ENCODE measurements at regions not wholly inside any gene's neighbourhood (a gene's known extent, or its start where the extent isn't known, plus 50 kb on each side); places are given as distances from the start of the nearest gene placed in this dataset.
A peak's percentile ranks its signal among the peaks of the same experiment; 100 is the strongest.

DNA sequence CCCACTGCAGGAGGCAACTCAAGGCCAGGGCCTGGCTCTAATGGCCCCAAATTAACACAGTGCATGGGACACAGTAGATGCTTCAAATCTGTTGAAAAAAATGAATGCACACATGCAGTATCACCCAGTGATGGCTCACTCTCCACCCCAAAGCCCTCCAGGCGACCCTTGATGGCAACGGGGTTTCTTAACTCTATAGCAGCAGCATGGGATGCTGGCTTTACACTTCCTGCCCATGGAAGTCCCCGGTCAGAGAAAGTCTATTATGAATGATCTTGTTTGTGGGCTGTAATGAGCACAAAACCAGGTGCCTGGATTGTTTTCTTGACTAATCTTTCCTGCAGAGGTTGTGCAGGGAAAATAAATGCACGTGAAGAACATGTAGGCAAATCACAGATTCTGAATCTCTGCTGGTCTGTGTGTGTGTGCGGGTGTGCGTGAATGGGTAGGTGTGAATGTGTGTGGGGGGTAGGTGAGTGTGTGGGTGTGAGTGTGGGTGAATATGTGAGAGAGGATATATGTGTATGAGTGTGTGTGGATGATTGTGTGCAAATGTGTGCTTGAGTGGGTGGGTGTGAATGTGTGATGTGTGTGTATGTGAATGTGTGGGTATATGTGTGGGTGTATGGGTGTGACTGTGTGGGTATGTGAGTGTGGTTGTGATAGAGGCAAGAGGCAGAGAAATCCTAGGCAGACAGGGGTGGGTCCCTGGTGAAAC, 60.1 kb upstream of the MLN start:
- DNase-seq (ENCODE audit: low read depth), result no peak

DNA sequence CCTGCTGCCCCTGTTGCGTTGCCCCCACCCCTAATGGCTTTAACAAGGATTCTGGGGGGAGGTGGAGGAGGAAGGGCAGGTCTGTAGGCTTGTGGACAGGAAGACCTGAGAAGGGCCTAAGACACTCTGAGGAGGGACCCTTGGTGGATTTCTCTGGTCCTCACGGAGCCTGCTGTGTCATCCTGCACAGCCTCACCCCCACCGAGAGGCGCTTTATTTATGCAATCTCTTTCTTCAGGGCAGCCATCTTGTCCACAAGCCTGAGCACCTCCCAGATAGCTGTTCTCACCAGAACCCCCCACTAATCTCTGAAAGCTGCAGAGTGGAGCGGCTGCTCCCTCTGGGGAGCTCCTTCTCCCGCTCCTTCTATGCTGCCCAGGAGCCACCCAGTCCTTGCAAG, 59.3 kb upstream of the MLN start:
- no peak for DNase-seq (ENCODE audit: low read depth)

DNA sequence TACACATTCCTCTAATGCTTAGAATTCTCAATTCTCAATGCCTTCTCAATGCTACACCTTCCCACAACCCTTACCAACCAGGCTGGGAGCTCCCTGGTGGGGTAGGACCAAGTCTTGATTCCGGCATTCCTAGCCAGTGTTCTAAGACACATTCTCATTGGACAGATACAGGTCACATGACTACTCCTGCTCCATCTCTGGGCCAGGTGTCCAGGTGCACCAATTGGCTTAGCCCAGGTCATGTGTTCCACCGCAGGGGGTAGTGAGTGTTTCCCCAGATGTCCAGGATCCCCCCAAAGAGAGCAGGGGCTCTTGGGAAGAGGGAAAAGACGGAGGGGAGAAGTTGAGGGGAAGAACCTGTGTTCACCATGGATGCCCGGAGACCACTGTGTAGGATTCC, 58.7 kb upstream of the MLN start:
- DNase-seq (ENCODE audit: low read depth), result no peak

DNA sequence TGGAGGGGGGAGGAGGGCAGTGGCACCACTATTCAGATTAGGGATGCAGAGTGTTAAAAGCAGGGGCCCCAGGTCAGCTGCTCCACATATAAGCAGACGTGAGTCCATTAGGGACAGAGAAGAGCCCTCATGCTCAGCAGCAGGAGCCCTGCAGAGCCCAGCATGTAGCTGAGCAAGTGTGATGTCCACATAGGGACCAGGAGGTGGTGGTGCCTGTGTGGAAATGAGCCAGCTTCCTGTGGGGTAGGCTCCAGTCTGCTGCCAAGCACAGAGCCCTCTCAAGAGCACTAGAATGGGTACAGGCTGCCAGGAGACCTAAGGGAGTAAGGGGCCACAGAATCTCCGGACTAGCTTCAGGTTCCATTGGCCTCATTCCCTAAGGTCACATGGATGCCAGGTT, 57.9 kb upstream of the MLN start:
- DNase-seq (ENCODE audit: low read depth), result no peak

DNA sequence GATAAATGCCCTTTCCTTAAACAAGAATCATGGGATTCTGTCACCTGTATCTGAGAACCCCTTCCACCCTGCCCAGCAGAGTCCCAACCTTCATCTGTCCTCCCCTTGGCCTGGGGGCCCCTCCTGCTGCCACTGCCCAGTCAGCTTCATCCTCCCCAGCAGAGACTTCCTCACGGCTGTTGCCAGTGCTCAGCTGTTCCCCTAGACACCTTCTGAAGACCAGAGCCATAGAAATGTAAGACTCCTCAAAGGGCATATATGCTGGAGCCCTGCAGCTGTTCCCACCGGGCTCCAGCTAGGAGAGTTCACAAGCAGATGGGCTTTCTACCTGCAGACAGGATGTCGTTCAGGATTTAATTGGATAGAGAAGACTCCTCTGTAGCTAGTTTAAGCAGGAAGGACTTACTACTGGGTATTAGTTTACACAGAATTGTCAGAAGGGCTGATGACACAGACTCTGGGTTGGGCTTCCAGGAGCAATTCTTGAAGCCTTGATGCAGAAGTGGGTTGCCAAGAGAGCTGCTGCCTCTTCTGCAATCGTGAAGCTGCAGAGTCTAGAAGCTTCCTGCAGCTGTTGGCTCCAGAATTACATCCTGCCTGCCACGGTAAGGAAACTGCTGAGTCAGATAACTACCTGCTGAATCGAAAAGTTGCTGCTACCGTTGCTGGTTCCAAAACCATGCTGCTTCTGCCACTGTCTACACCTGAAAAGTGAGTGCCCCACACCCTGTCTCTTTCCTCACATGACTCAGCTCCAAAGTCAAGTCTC, 57.1 kb upstream of the MLN start:
- DNase-seq (ENCODE audit: low read depth), result no peak

DNA sequence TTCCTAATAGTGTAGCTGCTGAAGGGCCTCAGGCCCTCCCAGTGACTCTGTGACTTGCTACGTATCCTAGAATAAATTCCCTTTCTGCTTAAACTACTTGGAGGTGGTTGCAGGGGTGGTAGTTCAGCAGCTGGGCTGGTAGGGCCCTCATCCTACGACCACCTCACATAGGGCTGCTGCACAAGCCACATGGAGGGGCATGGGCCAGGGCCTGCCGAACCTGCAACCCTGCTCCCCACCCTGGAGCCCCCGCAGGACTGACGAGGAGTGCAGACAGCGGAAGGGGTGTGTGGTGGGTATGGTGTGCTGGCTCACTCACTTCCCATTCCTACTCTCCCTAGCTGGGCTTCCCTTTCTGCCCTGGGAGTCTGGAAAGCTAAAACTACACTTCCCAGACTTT, 56.2 kb upstream of the MLN start:
- DNase-seq (ENCODE audit: low read depth), result no peak

DNA sequence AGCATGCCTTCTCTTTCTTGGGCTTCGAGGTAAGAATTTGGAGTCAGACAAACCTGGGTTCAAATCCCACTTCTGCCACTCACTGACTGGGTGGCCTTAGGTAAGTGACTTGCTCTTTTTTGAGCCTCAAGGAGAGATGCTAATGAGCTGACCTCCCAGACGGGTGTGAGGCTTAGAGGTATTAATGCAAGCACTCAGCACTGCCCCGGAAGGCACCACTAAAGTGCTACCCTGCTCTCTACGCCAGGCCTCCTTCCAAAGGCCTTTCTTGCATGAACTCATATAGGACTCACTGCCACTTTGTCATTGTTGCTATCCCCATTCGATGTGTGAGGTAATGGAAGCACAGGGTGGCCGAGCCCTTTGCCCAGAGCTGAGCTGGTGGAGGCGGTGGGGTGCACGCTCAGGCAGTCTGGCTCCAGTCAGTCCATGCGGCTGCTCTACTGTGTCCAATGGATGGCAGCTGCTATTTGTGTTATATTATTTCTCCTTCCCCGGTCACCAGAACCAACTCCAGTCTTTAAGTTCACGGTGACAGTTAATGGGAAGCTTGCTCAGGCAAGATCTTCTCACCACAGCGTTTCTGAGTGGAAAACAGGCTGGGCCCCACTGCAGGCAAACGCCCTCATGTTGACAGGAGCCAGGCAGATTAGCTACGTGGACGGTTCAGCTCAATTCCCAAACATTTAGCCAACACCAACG, 55.2 kb upstream of the MLN start:
- no peak for DNase-seq (ENCODE audit: low read depth)

DNA sequence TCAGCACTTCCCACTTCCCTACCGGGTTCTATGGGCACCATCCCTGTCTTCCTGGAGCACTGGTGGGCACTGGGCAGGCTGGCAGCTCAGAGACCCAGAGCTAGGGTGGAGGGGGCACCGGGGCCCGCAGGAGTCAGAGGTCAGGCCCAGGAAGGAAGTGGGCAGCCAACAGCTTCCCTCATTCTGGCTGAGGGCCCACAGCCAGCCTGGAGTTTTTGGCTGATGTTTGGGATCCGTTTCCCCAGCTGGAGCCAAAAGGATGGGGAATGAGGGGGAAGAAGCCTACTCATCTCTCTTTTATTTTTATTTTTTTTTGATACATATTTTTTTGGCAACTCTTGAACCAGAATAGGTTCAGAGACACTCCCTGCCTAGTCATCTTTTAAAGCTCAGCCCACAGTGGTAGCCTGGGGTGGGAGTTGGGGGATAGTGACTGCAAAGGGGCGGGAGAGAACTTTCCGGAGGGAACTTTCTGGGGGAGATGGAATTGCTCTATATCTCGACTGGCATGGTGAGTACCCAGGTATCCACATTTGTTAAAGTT, 54.2 kb upstream of the MLN start:
- DNase-seq (ENCODE audit: low read depth), result no peak

DNA sequence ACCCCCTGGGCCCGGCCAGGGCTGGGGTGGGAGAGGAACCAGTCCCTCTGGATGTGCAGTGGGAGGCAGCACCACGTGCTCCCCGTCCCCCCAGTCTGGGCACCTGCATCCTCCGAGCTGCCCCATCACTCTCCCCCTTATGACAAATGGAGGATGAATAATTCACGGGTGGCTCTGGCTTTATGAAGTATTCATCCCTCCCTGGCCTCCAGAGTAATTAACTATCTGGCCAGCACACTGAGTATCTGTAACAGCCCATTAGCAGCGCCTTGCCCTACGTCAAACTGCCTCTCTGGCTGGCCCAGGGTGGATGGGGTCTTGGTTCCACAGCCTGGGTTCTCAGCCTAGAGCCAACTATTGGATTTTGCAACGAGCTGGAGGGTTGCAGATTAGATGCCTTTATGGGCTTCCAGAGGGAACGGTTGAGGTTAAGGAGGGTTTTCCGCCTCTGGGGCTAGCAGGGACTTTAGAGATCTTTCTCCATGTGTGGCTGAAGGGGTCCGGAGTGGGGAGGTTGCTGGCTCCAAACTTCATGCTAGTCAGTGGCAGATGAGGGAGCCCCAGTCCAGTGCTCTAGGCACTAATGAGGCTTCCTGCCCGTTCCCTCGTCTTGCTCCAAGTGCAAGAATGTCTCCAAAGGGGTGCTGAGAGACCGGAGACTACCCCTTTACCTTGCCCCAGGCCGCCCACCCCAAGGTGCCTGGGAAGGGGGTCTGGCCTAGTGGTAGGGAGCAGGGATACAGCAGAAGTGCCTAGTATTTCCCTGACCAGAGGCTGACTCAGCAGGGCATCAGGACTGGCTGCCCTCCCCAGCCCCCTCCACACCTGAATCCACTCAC, 53.5 kb upstream of the MLN start:
- DNase-seq (ENCODE audit: low read depth), result no peak

DNA sequence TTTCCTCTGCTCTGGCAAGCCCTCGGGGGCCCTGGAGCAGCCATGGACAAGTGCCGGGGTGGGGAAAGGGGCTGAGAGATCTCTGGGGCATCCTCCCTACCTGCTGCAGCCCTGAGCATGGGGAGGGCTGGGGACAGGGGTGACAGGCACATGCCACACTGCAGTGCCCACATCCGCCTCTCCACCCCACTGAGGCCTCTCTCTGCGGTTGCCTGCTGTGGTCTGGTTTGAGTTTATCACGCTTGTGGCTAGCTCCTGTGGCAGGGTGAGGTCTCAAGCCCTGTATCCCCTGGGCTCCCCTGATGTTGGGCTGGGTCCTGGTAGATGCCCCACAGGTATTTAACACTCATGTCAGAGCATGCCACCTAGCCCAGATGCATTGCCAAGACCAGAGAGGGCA, 52.9 kb upstream of the MLN start:
- DNase-seq (ENCODE audit: low read depth), result peak; percentile 47

DNA sequence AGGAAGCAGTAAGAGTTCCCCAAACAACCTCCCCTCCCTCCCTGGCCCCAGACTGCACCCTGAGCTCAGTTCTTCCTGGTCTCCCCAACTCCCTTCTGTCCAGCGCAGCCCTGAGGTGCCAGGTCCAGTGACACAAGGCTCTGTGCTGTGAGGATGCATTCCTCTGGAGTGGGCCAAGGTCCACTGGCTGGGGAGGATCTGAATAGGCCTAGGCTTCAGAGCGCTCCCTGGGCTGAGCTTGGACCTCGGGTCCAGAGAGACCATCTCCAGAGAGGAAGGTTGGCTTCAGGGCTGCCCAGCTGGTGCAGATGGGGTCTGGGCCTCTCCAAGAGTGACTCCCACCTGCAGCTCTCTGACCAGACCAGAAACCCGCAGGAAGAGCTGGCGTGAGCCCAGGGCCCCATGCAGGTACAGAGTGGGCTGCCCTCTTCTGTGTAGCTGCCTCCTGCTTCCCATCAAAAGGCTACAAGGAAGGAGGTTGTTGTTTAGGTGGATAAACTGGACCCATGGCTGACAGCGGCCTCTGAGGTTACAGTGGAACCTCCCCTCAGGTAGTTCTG, 52.3 kb upstream of the MLN start:
- no peak for DNase-seq (ENCODE audit: low read depth)

DNA sequence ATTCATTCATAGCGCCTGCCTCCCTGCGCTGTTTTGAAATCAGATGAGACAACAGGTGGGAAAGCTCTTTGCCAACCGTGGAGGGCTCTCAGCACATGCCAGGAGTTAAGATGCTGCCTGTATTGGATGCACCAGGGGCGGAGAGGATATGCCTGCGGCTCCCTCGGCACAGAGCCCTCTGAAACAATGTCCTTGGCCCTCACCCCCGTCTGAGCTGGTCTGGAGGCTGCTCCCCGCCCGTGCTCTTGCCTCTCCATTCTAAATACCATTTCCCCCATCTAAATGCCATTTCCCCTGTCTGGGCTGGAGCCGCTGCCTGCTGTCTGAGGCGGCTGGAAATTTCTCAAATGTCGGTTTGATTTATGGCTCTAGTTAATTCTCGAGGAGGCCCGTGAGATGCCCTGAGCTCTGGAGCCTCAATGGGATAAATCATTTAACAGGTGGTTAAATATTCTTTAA, 50.8 kb upstream of the MLN start:
- no peak for DNase-seq (ENCODE audit: low read depth)

DNA sequence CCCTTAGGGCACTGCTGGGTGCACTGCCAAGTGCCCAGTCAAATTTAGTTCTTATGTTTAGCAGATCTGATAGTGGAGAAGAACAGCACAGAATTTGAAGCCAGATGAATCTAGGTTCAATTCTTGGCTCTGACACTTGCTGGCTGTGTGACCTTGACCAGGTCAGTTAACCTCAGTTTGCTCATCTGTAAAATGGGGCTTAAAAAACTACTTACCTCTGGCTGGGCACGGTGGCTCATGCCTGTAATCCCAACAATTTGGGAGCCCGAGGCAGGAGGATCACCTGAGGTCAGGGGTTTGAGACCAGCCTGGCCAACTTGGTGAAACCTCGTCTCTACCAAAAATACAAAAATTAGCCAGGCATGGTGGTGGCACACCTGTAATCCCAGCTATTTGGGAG, 49.9 kb upstream of the MLN start:
- DNase-seq (ENCODE audit: low read depth), result no peak
